GM10248 (cell line): ENCODE measurements at regions not wholly inside any gene's neighbourhood (a gene's known extent, or its start where the extent isn't known, plus 50 kb on each side); places are given as distances from the start of the nearest gene placed in this dataset.

Source experiments
- CTCF ChIA-PET: fragments of 300-600 bp; sonication (Branson Sonifier 250); formaldehyde crosslinking; extraction: SDS; loops from one replicate; lab custom pipeline; 2021; ENCODE audit warnings: antibody characterized with exemption; lab: Yijun Ruan, JAX
- POLR2A ChIA-PET: fragments of 350-650 bp; sonication (Branson Sonifier 250); formaldehyde crosslinking; extraction: SDS; loops from one replicate; lab custom pipeline; 2020; ENCODE audit warnings: antibody characterized with exemption; lab: Yijun Ruan, JAX
- DNase-seq: peaks from one replicate; pipeline ENCODE4 v3.0.0; 2012; ENCODE audit errors: extremely low spot score
- TF ChIP-seq, protein P1 (sequence below): IDR thresholded peaks from 2 replicates; pipeline ENCODE4 v1.5.1; 2012; ENCODE audit warnings: mild to moderate bottlenecking, low read depth; ENCODE audit errors: extremely low read depth, missing control alignments, control extremely low read depth

GRCh38 chr6:169972101-169972651, 220.8 kb downstream of the ERMARD start:
- TF ChIP-seq, protein P1, sequence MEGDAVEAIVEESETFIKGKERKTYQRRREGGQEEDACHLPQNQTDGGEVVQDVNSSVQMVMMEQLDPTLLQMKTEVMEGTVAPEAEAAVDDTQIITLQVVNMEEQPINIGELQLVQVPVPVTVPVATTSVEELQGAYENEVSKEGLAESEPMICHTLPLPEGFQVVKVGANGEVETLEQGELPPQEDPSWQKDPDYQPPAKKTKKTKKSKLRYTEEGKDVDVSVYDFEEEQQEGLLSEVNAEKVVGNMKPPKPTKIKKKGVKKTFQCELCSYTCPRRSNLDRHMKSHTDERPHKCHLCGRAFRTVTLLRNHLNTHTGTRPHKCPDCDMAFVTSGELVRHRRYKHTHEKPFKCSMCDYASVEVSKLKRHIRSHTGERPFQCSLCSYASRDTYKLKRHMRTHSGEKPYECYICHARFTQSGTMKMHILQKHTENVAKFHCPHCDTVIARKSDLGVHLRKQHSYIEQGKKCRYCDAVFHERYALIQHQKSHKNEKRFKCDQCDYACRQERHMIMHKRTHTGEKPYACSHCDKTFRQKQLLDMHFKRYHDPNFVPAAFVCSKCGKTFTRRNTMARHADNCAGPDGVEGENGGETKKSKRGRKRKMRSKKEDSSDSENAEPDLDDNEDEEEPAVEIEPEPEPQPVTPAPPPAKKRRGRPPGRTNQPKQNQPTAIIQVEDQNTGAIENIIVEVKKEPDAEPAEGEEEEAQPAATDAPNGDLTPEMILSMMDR = no peak
- ChIA-PET CTCF (no interaction called here), POLR2A (no interaction called here)
- DNase-seq = no peak

DNA sequence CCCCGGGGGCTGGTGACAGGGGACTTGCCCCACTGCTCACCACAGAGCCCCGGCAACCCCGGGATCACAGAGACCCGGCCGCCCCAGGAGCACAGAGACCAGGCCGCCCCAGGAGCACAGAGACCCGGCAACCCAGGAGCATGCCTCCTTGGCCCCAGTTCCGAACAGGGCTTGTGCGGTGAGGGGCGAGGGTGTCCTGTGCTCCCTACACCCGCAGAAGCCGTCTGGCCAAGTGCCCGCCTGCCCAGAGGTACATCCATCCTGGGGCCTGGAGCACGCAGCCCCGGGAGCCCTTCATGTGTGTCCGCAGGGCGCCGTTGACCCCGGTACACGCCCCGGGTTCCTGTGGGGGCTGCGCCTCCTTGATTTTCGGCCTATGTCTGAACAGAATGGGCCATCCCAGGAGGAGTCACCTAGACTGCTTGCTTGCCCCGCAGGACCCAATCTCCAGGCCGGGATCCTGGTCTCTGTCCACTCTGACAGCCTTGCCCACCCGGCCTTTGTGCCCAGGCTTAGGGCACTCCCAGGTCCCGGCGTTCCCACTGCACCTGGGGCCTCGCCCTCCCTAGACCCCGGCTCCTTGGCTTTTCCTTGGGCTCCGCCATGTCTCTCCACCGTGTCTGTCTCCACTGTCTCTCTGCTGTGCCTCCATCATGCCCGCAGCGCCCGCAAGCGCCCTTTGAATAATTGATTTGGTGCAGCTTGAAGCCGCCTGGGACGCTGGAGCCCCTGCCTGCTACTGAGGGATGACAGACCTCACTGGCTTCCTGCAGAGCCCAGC, 219.8 kb downstream of the ERMARD start:
- TF ChIP-seq, protein P1 = no peak
- CTCF ChIA-PET = no interaction called here
- DNase-seq = no peak
- POLR2A ChIA-PET = no interaction called here

DNA sequence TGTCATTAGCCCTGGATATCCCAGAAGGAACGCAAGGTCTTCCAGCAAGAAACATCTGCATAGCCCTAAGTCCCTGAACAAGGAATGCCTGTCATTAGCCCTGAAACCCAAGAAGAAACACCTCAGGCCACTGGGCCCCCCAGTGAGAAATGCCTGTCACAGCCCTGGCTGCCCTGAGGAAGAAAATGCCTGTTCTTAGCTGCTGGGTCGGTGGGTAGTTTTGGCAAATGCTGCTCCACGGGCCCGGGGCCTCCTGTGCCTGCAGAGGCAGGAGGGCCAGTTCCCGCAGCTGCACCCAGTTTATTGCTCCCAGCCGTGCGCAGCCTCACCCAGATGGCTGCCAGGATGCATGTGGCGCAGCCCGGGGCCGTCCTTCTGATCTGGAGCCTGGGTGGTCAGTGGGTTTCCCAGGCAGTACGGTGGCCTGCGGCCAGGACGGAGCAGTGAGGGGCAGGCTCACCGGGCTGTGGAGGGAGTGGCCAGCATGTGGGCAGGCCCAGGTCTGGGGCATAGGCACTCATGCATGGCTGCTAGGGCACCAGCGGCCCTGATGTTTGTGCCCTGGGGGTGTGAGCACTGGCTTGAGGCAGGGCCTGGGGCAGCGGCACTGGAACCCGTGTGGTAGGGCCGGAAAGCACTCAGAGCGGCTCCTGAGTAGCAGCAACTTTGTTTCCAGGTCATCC, 219.0 kb downstream of the ERMARD start:
- POLR2A ChIA-PET = no interaction called here
- CTCF ChIA-PET = no interaction called here
- TF ChIP-seq, protein P1 = no peak
- DNase-seq = no peak

- CTCF ChIA-PET = no interaction called here
- no peak for DNase-seq
- POLR2A ChIA-PET = no interaction called here
- TF ChIP-seq, protein P1 = no peak
These were observed 218.1 kb downstream of the ERMARD start for GRCh38 chr6:169969372-169970099.

DNA sequence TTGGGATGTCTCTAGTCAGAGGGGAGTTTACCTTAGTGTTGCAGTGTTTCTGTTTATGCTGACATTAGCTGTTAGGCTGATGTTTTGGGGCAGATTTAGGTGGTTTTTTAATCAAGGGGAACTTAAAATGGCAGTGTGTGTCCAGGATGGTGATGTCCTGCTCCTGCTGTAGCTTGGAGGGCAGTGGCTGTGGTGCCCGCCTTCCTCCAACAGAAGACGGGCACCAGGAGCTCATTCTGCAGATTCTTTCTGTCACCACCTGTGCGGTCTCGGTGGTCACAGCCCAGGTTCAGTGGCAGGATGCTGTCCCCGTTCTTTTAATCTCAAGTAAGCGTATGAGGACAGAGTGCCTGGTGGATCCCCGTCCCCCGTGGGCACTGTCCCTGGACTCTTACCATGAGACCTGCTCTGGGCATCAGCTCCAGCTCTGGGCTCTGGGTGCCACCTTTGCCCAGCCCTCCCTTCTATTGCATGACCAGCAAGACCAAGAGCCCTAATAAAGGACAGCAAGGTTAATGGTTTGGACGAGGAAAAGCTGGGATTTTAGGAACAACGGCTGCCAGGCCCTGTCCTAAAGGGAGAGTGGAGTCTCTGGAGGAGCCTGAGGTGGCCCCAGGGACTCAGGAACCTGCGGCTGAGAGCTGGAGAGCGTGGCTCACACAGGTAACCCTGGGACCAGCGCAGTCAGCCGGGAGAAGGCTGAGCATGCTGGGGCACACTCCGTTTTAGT, 217.3 kb downstream of the ERMARD start:
- ChIA-PET POLR2A (no interaction called here), CTCF (no interaction called here)
- DNase-seq = no peak
- TF ChIP-seq, protein P1 = no peak

DNA sequence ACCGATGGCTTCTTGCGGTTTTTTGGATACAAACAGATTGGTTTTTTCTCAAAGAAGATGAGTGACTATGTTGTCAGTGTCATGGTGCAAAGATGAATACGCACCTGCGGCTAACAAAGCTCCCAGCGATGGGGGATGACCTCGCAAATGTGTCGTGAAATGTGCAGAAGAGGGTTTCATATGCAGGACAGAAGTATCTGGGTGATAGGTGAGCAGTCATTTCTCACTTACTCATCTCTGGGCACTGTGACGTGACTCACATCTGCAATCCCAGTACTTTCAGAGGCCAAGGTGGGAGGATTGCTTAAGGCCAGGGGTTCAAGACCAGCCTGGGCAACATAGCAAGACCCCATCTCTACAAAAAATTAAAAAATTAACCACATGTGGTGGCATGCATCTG, 216.3 kb downstream of the ERMARD start:
- ChIA-PET POLR2A (no interaction called here), CTCF (no interaction called here)
- TF ChIP-seq, protein P1 = no peak
- no peak for DNase-seq
